ENCODE measurements at regions not wholly inside any gene's neighbourhood (a gene's known extent, or its start where the extent isn't known, plus 50 kb on each side); places are given as distances from the start of the nearest gene placed in this dataset.

DNA sequence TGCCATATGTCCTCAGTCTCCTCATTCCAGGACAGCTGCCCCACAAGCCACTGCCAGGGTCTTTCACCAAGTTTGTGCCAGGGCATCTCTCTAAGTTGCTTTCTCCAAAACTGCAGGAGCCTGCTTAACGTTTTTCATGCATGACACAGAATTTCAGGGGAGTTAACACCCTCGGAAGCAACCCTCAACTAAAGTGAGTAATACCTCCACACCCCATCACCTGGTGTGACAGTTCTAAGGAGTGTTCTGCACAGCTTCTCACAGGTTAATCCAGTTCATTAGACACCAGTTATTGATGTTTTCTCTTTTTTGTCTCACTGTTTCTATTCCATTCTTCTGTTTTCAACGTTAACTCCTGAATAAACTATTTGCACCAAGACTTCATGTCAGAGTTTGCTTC is 115.0 kb downstream of the BACH1 start:
- Histone ChIP-seq H3K4me1 (ENCODE audit: insufficient read depth, low read length, poor library complexity, severe bottlenecking) (peaks cover 6% of the 10 kb centered on the region), H3K27ac (ENCODE audit: low read depth, low read length, poor library complexity, severe bottlenecking) (no peak overlapping the region), H3K4me2 (ENCODE audit: low read length) (no peak overlapping the region), H2AFZ (ENCODE audit: low read length) (no peak overlapping the region), H3K79me2 (ENCODE audit: insufficient read depth, low read depth, low read length) (no peaks in the 10 kb centered on the region), H3K4me3 (ENCODE audit: low read depth, low read length, poor library complexity, severe bottlenecking) (no peak overlapping the region), H3K9me3 (ENCODE audit: low read length) (no peaks in the 10 kb centered on the region), H3K9me2 (ENCODE audit: insufficient read depth, low read length) (no peaks in the 10 kb centered on the region), H3K36me3 (ENCODE audit: insufficient read depth, low read length) (no peaks in the 10 kb centered on the region), H4K20me1 (ENCODE audit: insufficient read depth, low read length) (no peaks in the 10 kb centered on the region)
- no peak for DNase-seq (ENCODE audit: low spot score)
- no TSS peak for BruUV-seq (replicated peaks)
- intact Hi-C loops (cut with micrococcal nuclease; ENCODE audit: unreplicated experiment) = no loop called here
- POLR2A ChIA-PET = interaction anchor here (0.6 to 0.7 kb wide), 2 partner anchors 259 to 684 kb away, joined by 3 read pairs; no protein-coding TSS in a partner anchor
- CTCF ChIA-PET (ENCODE audit: unreplicated experiment) = no interaction called here
- TF ChIP-seq, protein P1, sequence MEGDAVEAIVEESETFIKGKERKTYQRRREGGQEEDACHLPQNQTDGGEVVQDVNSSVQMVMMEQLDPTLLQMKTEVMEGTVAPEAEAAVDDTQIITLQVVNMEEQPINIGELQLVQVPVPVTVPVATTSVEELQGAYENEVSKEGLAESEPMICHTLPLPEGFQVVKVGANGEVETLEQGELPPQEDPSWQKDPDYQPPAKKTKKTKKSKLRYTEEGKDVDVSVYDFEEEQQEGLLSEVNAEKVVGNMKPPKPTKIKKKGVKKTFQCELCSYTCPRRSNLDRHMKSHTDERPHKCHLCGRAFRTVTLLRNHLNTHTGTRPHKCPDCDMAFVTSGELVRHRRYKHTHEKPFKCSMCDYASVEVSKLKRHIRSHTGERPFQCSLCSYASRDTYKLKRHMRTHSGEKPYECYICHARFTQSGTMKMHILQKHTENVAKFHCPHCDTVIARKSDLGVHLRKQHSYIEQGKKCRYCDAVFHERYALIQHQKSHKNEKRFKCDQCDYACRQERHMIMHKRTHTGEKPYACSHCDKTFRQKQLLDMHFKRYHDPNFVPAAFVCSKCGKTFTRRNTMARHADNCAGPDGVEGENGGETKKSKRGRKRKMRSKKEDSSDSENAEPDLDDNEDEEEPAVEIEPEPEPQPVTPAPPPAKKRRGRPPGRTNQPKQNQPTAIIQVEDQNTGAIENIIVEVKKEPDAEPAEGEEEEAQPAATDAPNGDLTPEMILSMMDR (conservative IDR thresholded peaks at IDR 0.05; ENCODE audit: low read length) = no peak
- no peak for TF ChIP-seq EZH2phosphoT487 (IDR thresholded peaks at IDR 0.05; ENCODE audit: borderline replicate concordance, low read depth, low read length)

DNA sequence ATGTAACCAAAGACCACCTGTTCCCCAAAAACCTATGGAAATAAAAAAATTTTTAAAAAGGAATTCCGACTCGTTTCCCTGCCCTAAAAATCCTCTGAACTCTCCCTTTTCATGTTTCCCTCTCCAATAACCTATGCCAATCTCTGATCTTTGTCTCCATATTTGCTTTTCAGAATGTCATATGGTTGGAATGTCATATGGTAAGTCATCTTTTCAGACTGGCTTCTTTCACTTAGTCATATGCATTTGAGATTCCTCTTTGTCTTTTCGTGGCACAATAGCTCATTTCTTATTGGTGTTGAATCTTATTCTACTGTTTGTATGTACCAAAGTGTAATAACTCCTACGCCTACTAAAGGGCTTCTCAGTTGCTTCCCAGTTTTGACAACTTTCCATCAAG is 117.5 kb downstream of the BACH1 start:
- Histone ChIP-seq H4K20me1 (ENCODE audit: insufficient read depth, low read length) (no peaks in the 10 kb centered on the region), H3K79me2 (ENCODE audit: insufficient read depth, low read depth, low read length) (no peaks in the 10 kb centered on the region), H2AFZ (ENCODE audit: low read length) (no peak overlapping the region), H3K36me3 (ENCODE audit: insufficient read depth, low read length) (no peaks in the 10 kb centered on the region), H3K4me1 (ENCODE audit: insufficient read depth, low read length, poor library complexity, severe bottlenecking) (peaks cover 17% of the 10 kb centered on the region), H3K9me2 (ENCODE audit: insufficient read depth, low read length) (no peaks in the 10 kb centered on the region), H3K27ac (ENCODE audit: low read depth, low read length, poor library complexity, severe bottlenecking) (no peak overlapping the region), H3K4me3 (ENCODE audit: low read depth, low read length, poor library complexity, severe bottlenecking) (no peak overlapping the region), H3K4me2 (ENCODE audit: low read length) (no peak overlapping the region), H3K9me3 (ENCODE audit: low read length) (no peaks in the 10 kb centered on the region)
- POLR2A ChIA-PET = no interaction called here
- intact Hi-C loops (cut with micrococcal nuclease; ENCODE audit: unreplicated experiment) = no loop called here
- DNase-seq (ENCODE audit: low spot score) = no peak
- CTCF ChIA-PET (ENCODE audit: unreplicated experiment) = no interaction called here
- no TSS peak for BruUV-seq (replicated peaks)
- TF ChIP-seq, protein P1 (conservative IDR thresholded peaks at IDR 0.05; ENCODE audit: low read length) = no peak
- TF ChIP-seq EZH2phosphoT487 (IDR thresholded peaks at IDR 0.05; ENCODE audit: borderline replicate concordance, low read depth, low read length) = no peak

DNA sequence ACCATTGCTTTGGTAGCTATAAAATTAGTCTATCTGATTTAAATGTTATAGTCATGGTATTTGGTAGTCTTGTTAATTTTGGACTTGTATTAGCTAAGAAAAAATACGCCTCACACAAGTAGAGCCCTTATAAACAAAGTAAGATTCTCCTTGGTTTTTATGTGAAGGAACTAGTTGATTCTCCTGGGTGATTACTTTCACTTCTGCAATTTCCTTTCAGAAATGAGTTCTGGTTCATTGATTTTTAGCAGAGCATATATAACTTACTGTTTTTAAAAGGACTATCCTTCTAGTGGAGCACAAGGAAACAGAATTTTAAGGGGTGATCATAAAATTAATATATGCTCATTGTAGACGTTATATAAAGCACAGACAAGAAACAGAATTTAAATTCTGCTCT is 120.1 kb downstream of the BACH1 start:
- Histone ChIP-seq H4K20me1 (ENCODE audit: insufficient read depth, low read length) (no peaks in the 10 kb centered on the region), H3K79me2 (ENCODE audit: insufficient read depth, low read depth, low read length) (no peaks in the 10 kb centered on the region), H3K4me3 (ENCODE audit: low read depth, low read length, poor library complexity, severe bottlenecking) (no peak overlapping the region), H3K9me3 (ENCODE audit: low read length) (no peaks in the 10 kb centered on the region), H3K4me1 (ENCODE audit: insufficient read depth, low read length, poor library complexity, severe bottlenecking) (peaks cover 17% of the 10 kb centered on the region), H3K4me2 (ENCODE audit: low read length) (peak overlapping the region; percentile 26; the same call in 1 of the 2 replicates), H3K9me2 (ENCODE audit: insufficient read depth, low read length) (no peaks in the 10 kb centered on the region), H2AFZ (ENCODE audit: low read length) (no peak overlapping the region), H3K27ac (ENCODE audit: low read depth, low read length, poor library complexity, severe bottlenecking) (no peak overlapping the region), H3K36me3 (ENCODE audit: insufficient read depth, low read length) (no peaks in the 10 kb centered on the region)
- ChIA-PET POLR2A (interaction anchor here (0.5 to 0.6 kb wide), 3 partner anchors 62 to 112 kb away, joined by 3 read pairs; no protein-coding TSS in a partner anchor), CTCF (ENCODE audit: unreplicated experiment) (no interaction called here)
- intact Hi-C loops (cut with micrococcal nuclease; ENCODE audit: unreplicated experiment) = no loop called here
- DNase-seq (ENCODE audit: low spot score) = peak; percentile 60
- BruUV-seq (replicated peaks) = no TSS peak
- TF ChIP-seq EZH2phosphoT487 (IDR thresholded peaks at IDR 0.05; ENCODE audit: borderline replicate concordance, low read depth, low read length) = no peak
- TF ChIP-seq, protein P1 (conservative IDR thresholded peaks at IDR 0.05; ENCODE audit: low read length) = no peak
